ENCODE measurements at regions not wholly inside any gene's neighbourhood (a gene's known extent, or its start where the extent isn't known, plus 50 kb on each side); places are given as distances from the start of the nearest gene placed in this dataset.

- DNase-seq, result no peak
- TF ChIP-seq CTCF (IDR thresholded peaks at IDR 0.05 in 8 of 11, conservative IDR thresholded peaks at IDR 0.05 in 3 of 11) (no peak), POLR2A (IDR thresholded peaks at IDR 0.05) (no peak), POLR2AphosphoS5 (IDR thresholded peaks at IDR 0.05) (no peak)
- H3K9me3 ChIP-seq, result peaks cover 0 to 7% (median 0%) of the 10 kb centered on the region in 8 donors
These were observed 55.2 kb upstream of the FMN2 start for GRCh38 chr1:240036526-240036925.

More at GRCh38 chr1:240036526-240036925, 55.2 kb upstream of the FMN2 start:
- Histone ChIP-seq H3K4me1 (no peaks in the 10 kb centered on the region), H3K27me3 (replicated peaks in 1 of 7) (no peaks in the 10 kb centered on the region), H3K4me3 (no peak overlapping the region), H3K36me3 (no peaks in the 10 kb centered on the region), H3K27ac (no peak overlapping the region)
- 84 to 100% (median 93%) methylated on average over 1 of the region's 1 CpG for WGBS, 5 donors
- intact Hi-C loops (cut with DNase I; ENCODE audit: low total_unique reads), result no loop called here
